GM19328 (cell line): ENCODE measurements at regions not wholly inside any gene's neighbourhood (a gene's known extent, or its start where the extent isn't known, plus 50 kb on each side); places are given as distances from the start of the nearest gene placed in this dataset.

Experiments used
- ATAC-seq: cut with Tn5 transposase; IDR thresholded peaks from one replicate; pipeline ENCODE4 v1.9.1; 2021; ENCODE audit warnings: mild to moderate bottlenecking, moderate library complexity; ENCODE audit not compliant: unreplicated experiment

DNA sequence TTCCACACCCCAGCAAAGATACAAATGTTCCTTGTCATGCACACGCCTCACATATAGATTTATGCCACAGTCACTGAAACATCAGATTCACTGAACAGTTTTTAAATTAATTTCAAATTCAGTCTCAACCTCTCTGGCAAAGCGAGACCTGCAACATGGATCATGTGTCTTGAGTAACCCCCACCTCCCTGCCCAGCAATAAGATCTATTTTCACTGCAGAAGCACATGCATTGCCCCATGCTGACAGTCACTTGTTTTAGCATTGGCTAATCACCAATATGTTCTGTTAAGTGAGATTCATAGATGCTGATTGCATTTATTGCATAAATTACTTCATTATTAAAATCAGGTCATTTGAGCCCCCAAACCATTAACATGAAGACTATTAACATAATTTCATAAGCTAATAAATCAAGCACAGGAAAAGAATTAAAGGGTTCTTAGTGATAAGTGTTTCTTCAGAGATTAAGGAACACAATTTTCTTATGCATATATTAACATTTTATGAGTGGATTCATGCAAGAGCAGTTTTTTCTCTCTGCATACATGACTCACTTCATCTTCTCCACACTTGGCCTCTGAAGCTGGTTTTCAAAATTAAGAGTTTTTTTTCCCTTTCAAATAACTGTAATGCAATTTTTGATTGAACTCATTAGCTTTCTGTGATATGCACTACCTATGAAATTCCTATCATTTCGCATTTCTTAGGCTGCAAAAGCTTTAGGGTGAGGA, 173.2 kb upstream of the SOX4 start:
- no peak for ATAC-seq

DNA sequence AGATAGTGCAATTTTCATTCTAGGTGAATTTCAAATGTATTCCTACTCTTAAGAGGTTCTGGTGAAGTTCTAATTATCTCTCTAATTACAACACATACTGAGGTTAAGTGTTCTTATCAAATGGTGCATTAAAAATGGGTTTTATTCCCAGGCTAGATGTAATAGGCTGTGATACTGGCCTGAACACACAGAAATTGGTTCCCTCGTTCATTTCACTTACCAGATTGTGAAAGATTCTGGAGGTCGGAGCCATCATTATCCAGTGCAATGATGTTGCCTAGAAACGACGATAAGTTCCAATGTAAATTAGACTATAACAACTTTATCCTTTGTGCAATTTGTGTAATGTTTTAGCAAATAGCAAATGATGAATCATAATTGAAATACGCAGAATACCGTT, 172.6 kb upstream of the SOX4 start:
- no peak for ATAC-seq

DNA sequence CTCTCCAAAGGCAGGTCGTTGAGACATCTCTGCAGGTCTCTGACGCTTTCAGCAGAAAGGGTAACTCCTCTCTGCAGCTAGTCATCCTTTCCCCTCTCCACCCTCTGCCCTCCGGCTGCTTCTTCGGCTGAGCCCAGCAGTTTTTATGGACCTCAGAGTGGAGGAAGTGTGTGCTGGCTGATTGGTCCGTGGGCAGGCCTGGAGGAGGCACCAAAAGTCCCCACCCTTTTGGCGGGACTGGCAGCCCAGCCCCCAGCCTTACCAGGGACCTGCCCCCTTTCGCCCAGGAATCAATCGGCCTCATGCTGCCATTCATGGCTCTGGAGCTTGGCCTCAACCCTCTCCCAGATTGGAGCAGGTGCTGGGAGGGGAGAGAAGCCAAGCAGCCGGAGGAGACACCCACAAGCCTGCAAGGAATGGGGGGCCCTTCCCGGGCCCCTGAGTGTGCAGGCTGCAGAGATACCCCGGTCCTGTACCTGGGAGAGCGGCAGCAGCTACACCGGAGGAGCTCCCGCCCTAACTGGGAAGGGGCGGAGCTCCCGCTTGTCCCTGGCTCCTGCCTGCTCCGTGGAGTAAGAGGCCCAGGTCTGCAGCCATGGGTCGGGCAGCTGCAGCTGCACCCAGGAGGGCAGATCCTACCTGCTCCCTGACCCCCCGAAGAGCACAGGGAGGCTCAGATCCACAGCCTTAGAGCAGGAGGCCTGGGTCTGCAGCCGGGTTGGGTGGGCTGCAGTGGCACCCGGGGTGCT, 170.3 kb upstream of the SOX4 start:
- ATAC-seq: no peak

DNA sequence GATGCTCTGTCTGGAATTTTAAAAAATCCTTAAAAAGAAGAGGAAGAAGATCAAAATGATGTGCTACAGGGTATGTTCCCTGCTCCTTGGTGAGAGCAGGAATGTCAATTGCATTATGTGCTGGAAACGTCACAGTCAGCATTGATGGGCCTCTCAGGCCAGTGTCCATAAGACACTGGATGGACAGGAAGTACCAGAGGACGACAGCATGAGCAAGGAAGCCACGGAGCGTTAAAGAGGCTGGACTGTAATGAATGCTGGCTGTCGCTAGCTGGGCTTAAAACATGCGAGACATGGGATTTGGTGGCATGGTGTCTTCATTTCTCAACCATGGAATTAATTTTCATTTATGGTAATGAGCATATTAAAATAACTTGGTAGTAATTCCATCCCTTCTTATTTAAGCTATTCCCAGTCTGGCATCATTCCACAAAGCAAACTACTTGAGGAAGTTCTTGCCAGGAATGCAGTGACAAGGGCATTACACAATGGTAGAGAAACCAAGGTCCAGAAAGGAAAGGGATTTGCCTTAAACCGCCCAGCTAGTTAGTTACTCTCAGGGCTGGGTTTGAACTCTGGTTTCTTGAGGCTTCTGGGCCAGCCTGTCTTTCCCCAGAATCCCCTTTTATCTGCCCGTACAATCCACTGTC, 166.6 kb upstream of the SOX4 start:
- no peak for ATAC-seq

DNA sequence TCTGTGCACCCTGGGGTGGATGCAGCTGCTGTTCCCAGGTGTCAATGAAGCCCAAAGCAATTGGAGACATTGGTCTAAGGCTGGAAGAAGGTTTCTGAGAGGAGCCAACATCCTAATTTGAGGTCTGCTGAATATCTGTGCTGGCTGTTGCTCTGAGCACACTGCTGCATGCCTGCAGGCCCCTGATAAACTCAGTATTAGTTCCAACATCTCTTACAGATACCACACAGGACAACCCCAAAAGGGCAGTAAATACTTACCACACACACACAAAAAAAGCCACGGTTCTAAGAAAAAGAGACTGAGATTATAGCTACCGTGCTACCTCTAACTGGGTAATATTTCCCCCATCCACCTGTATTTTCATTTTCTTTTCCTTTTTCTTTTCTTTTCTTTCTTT, 164.3 kb upstream of the SOX4 start:
- no peak for ATAC-seq

DNA sequence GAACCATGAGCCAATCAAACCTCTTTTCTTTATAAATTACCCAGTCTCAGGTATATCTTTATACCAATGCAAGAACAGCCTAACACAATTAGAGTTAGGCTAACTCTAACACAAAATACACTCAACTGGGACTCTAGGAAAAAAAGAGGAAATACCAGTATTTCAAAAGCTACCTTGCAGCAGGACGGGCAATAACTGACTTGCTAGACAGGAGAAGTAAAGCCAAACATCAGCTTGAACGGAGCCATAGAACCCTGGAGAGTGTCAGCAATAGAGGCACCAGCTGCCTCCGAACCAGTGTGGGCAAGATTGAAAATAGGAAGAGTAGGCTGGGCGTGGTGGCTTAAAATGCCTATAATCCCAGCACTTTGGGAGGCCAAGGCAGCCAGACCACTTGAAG, 162.0 kb upstream of the SOX4 start:
- ATAC-seq: no peak

DNA sequence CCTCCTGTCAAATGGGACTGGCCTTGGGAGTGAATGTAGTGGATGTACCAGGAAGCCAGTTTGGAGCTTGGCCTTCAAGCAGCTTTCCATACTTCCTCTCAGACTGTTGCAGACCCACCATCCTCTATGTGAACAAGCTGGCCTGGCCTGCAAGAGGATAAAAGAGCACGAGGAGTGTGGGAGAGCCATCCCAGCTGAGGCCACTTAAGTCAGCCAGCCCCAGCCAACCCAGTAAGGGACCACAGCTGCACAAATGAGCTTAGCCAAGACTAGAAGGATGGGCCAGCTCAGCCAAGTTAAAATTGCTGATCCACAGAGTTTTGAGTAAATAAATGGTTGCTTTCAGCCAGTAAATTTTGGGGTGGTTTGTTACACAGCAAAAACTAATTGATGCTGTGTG, 156.9 kb upstream of the SOX4 start:
- no peak for ATAC-seq

DNA sequence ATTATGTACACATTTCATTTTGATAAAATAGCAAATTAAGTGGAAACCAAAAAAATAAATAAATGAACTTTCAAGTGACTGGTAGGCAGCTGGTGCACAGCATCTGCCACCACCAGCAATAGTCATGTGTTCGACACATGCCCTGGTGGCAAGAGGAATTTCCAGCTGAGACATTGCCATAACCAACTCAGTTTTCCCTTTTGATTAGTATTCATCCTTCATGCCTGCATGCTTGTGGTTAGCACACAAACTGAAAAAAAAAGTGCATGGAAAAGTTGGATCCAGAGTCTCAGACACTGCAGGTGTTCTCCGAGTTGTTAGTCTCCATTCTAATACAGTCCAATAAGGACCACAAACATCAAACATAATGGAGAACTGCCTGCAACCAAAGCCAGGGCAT, 156.0 kb upstream of the SOX4 start:
- no peak for ATAC-seq

DNA sequence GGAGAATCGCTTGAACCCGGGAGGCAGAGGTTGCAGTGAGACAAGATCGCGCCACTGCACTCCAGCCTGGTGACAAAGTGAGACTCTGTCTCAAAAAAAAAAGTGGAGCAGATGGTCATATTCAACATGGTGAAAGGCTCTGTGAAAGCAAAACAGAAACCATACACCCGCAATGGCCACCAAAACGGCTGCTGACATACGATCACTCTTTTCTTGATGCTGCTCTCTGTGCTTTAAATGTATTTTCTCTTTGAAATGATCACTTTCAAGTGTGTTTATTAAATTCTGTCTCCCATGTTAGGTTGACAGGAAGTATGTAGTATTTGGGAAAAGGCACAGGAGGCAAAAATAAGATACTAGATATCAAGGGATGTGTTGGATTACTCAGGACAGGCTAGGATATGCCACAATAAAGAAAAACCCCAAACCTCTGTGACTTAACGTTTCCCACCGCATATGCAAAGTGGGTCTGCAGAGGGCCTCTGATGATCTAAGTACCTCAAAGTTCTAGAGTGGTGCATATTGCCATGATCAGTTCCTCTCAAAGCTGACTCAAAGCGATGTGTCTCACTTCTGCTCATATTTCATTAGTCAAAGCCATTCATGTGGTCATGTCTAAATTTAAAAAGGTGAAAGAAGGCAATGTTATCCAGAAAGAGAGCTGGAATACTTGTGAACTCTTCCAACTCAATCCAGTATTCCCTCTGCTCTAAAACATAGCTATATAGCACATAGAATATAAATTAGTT, 155.1 kb upstream of the SOX4 start:
- peak; percentile 97 for ATAC-seq

DNA sequence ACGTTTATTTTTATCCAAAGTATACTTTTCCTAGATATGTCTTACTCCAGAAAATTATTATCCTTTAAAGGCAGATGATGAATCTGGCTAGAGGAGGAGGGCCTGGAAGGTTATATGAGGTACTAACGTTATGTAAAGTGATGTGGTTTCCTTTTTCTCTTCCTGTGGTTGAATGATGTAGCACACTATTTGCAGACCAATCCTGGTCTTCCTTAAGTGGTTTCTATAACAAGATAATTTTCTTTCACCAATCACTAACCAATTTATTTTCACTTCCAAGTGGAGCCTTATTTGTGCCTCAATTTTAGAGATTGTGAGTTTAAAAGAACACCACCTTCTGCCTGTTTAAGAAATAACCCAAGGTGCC, 154.6 kb upstream of the SOX4 start:
- peak; percentile 38 for ATAC-seq

DNA sequence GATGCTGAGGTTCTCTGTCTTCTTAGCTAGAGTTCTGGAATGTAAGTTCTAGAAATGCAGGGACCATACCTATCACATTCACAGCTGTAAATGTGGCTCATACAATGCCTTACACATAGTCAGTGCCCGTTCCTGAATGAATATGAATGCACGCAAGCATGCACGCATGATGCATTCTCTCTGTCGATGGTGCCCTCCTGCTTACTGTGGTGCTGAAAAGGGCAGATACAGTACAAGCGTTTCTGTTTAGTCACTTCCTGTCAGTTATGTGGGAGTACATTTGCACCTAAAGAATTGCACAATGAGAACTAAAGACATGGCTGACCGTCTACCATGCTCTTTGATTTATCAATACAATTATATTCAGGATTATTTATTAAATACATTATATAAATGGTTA, 152.2 kb upstream of the SOX4 start:
- no peak for ATAC-seq

DNA sequence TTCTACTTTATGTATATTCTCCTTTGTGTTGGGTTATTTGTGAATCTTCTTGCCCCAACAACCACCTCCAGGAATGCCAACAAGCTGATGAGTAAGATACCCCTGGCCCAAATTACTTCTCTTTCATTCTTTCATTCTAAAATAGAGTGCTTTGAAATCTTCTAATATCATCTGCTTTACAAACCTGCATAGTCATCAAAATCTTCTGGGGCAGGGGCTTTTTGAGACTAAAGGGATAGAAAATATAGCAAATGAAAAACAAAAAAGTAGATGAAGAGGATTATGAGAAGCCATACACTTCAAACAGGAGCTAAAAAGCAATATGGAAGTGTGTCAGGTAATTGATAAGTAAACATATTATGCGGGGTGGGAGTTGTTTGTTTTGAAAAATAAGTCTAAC, 150.7 kb upstream of the SOX4 start:
- no peak for ATAC-seq

DNA sequence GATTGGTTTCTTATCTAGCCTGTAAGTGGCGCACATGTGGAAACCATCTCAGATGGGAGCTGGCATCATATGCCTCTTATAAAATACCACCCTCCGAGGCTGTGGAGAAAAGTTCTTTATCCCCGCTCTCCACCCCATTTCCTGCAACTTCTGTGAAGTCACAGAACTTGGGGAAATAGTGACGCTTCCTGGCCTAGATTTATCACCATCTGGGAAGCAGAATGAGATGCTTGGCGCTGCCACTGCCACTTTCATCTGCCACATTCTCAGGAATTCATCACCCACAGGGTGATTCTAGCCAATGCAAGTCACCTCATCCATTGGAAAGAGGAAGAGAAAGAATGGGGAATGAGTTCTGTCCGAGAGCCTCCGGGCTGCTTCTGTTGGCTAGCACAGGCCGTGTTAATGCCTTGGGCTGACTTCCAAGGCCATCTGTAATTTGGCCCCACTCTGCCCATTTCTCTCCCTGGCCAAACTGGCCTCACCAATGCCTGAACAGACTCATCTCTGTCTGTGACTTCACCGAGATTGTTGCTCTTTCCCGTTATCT, 148.8 kb upstream of the SOX4 start:
- no peak for ATAC-seq

DNA sequence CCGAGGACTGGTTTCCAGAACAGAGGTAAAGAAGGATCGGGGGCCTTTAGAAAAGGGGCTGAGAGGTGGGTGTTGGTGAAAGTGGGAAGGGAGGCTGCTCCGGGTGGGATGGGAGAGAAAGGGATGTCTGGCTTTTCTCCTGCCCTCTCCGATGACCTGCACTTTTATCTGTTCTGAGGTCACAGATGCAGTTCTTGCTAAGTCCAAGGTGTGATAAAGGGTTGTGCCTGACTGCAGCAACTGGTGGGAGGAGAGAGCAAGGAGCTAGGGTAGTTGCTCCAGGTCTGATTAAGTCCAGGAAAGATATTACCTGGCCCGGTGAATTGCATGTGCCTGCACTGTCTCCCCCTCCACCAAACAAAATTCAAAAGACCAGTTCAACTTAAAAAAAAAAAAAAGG, 145.6 kb upstream of the SOX4 start:
- no peak for ATAC-seq

DNA sequence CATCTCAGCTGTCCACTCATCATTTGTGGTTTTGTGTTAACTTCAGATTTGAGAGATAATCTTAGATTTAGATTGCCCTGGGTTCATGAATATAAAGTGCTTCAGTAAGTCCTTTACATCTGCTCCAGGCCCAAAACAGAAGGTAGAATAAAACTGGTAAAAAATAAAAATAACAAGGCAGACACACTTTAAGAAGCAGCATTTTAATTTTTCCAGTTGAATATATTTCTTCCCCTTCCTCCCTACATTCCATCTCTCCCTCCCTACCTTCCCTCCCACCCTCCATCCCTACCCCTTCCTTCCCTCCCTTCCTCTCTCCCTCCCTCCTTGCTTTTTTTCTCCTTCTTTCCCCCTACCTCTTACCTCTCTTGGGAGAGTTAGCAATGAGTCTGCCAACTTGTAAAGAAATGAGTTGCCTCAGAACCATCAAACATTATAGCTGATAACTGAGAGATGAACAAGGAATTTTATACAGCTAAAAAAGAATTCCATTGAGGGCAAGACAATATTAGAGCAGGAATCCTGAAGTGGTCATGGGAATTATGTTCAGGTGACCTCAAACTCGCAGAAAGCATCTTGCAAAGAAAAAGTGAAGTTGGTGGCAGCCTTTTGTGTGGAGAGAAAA, 145.0 kb upstream of the SOX4 start:
- ATAC-seq: no peak

DNA sequence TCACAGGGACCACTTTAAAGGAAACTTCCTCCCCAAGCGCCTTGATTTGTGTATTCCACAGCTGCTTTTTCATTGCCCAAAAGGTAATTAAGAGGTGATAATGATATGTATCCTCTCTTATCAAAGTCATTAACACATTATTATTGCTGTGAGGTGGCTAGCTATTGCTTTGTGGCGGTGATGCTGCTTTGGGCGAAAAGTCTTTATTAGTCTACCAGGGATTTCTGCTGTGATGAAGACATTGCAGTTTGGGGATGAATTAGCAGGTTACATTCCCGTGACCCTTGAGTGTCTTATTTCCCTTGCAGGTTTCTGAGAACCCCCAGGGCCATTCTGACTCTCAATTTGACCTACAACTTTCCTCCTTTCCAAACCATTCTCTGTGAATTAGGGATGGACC, 143.4 kb upstream of the SOX4 start:
- no peak for ATAC-seq

DNA sequence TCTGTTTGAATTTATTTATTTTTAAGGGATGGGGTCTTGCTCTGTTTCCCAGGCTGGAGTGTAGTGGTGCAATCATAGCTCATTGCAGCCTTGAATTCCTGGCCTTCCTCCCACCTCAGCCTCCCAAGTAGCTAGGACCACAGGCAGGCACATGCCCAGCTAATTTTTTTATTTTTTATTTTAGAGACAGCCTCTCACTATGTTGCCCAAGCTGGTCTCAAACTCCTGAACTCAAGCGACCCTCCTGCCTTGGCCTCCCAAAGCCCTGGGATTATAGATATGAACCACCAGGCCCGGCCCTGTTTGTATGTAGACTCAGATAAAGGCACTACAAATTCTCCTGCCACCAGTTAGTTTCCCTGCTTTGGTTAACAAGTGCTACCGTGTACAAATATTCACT, 142.9 kb upstream of the SOX4 start:
- no peak for ATAC-seq

DNA sequence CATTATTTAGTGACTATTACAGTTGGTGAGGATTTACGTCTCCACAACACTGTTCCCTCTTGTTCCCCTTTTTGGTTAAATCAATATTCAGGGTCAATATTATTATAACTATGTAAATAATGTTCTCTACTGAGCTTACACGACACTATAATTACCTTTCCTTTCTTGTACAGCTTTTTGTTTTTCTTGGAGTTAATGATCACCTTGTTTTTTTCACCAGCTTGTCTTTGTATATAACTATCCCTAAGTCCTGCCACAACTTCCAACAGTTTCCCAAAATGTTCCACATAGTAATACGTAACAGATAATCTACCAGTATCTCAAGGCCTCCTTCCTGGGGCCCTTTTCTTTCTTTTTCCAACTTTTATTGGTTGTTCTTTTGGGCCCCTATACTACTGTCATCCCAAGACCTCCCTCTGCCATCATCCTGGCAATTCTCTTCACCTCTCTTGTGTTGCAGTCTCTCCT, 142.0 kb upstream of the SOX4 start:
- ATAC-seq: no peak

DNA sequence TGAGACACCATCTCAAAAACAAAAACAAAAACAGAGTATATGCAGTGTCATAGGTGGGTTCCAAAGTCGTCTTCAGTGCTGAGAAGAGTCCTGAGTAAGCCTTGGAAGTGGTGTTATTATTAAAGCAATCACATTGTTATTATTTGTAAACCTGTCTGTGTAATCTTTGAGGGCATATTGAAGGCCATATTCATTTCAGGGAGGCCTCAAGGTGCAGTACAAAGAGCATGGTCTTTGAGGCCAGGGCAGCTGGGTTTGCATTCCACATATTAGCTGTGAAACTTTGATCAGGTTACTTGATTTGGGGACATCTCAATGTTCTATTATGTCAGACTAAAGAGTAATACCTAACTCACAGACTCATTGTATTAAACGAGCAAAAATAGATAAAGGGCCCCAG, 139.3 kb upstream of the SOX4 start:
- ATAC-seq: no peak

DNA sequence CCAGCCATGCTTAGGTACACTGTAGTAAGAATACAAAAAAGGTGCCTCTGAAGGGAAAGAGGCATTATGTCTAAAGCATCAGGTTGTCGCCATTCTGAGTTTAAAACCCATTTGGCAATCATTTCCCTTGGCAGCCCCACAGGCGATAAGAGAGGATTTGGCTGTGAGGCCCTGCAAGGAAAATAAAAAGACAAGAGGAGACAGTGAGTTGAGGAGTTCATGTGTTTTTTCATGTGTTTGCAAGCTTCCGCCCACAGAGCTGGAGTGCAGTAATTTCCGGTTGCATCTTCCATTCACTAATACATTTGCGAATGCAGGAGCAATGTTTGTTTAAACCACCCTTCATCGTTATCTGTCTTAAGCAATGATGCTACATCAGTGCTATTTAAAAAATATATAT, 138.5 kb upstream of the SOX4 start:
- ATAC-seq: no peak

DNA sequence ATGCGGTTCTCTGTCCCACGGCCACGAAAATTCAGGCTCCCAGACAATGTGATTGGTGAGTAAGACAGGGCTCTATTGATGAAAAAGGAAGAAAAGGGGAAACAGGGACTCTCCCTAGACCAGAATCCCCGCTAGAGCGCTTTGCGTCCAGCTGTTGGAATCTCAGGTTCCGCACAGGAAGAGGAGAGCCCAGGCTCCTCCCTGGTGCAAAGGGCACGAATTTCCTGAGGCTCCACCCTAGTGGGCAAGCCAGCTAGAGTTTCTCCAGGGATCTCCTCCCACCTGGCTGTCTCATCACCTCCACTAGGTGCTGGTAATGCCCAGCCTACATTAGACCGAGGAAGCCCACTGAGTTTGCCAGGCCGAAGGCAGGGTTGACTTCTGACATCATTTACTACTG, 135.9 kb upstream of the SOX4 start:
- no peak for ATAC-seq
